ENCODE measurements at regions not wholly inside any gene's neighbourhood (a gene's known extent, or its start where the extent isn't known, plus 50 kb on each side); places are given as distances from the start of the nearest gene placed in this dataset.

DNA sequence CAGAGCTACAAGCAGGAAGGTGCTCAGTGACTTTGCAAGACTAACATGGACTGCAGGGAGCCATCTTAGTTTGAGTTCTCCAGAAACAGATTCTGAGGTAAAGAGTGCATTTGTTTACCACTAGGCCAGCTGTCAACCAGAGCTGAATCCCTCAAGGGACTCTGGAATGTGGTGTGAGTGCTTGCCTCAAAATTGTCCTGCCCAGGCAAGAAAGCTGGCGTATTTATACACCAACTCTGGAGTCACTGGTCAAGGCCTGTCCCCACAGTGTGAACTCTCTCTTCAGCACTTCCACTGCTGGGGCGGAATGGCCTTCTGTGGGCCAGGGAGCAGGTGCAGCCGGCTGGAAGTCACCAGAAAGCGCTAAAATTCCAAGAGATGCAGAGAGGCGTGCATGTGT lies 139.2 kb upstream of the TBCA start:
- TF ChIP-seq, protein P1, sequence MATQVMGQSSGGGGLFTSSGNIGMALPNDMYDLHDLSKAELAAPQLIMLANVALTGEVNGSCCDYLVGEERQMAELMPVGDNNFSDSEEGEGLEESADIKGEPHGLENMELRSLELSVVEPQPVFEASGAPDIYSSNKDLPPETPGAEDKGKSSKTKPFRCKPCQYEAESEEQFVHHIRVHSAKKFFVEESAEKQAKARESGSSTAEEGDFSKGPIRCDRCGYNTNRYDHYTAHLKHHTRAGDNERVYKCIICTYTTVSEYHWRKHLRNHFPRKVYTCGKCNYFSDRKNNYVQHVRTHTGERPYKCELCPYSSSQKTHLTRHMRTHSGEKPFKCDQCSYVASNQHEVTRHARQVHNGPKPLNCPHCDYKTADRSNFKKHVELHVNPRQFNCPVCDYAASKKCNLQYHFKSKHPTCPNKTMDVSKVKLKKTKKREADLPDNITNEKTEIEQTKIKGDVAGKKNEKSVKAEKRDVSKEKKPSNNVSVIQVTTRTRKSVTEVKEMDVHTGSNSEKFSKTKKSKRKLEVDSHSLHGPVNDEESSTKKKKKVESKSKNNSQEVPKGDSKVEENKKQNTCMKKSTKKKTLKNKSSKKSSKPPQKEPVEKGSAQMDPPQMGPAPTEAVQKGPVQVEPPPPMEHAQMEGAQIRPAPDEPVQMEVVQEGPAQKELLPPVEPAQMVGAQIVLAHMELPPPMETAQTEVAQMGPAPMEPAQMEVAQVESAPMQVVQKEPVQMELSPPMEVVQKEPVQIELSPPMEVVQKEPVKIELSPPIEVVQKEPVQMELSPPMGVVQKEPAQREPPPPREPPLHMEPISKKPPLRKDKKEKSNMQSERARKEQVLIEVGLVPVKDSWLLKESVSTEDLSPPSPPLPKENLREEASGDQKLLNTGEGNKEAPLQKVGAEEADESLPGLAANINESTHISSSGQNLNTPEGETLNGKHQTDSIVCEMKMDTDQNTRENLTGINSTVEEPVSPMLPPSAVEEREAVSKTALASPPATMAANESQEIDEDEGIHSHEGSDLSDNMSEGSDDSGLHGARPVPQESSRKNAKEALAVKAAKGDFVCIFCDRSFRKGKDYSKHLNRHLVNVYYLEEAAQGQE (IDR thresholded peaks at IDR 0.05; ENCODE audit: insufficient read depth in 1 of 2, low read depth in 2 of 2, low read length in 2 of 2), result no peak
- TF ChIP-seq SIN3A (IDR thresholded peaks at IDR 0.05; ENCODE audit: borderline replicate concordance, insufficient read depth, low read length), result no peak
- no peak for TF ChIP-seq POLR2AphosphoS5 (IDR thresholded peaks at IDR 0.05; ENCODE audit: low read depth, low read length)
- no peak for TF ChIP-seq TAF1 (IDR thresholded peaks at IDR 0.05; ENCODE audit: borderline replicate concordance, insufficient read depth, low read length)
- TF ChIP-seq FOXP2 (optimal IDR thresholded peaks at IDR 0.05; ENCODE audit: borderline replicate concordance, extremely low read depth, extremely low read length, insufficient read depth), result no peak
